K562 (cell line): ENCODE measurements at regions not wholly inside any gene's neighbourhood (a gene's known extent, or its start where the extent isn't known, plus 50 kb on each side); places are given as distances from the start of the nearest gene placed in this dataset.

Experiments
- ATAC-seq: fragments of 200-7000 bp; cut with Tn5 transposase; 3 replicates; pipeline ENCODE4 v1.9.1; 2020; ENCODE audit warnings: moderate library complexity
- BruUV-seq: library from RNA; stranded (reverse); fragments of 400-500 nt; replicated peaks from 2 replicates; lab custom pipeline; 2021; lab: Mats Ljungman, UMichigan
- CTCF ChIA-PET: fragments of 300-600 bp; formaldehyde crosslinking; extraction: SDS; loops from one replicate; lab custom pipeline; 2021; ENCODE audit warnings: low intra/inter-chr PET ratio; lab: Yijun Ruan, JAX
- POLR2A ChIA-PET: fragments of 300-600, 350-650 bp; sonication (Branson Sonifier 250); formaldehyde crosslinking; extraction: SDS; loops from one replicate; lab custom pipeline; 2021; ENCODE audit warnings: antibody characterized with exemption, inconsistent platforms; lab: Yijun Ruan, JAX
- DNase-seq, 4 experiments: peaks; one replicate each; pipeline versions ENCODE4 v3.0.0 to v3.0.0-alpha.2; 2011 to 2018; ENCODE audit warnings: low spot score in 3 of 4, mixed read lengths in 3 of 4; ENCODE audit errors: extremely low read depth in 1 of 4
- FAIRE-seq: peaks from 2 replicates; lab custom pipeline; 2011; peaks lifted over from hg19 to GRCh38; lab: Jason Lieb, UNC
- H2AFZ ChIP-seq: 2 replicates; pipeline ENCODE4 v1.6.0; 2011; ENCODE audit warnings: low read depth, low read length, control low read depth, inconsistent platforms
- H3K27ac ChIP-seq: fragments of 200-600 bp; 3 replicates; pipeline ENCODE4 v1.8.0; 2011; ENCODE audit warnings: low read depth, mild to moderate bottlenecking, control low read depth, inconsistent platforms, low read length, moderate library complexity, mixed read lengths; ENCODE audit errors: extremely low read depth
- H3K27me3 ChIP-seq, 2 experiments: fragments of 300-600 bp in 1 of 2; 2 replicates in 1 of 2; 3 replicates in 1 of 2; pipeline versions ENCODE4 v1.6.0 to v1.8.0; 2011; ENCODE audit warnings: inconsistent platforms in 2 of 2, low read length in 2 of 2, mild to moderate bottlenecking in 1 of 2, mixed read lengths in 1 of 2, moderate library complexity in 1 of 2; ENCODE audit not compliant: control insufficient read depth in 2 of 2, insufficient read depth in 2 of 2
- H3K36me3 ChIP-seq: fragments of 300-600 bp; 3 replicates; pipeline ENCODE4 v1.8.0; 2011; ENCODE audit warnings: mild to moderate bottlenecking, low read length, inconsistent platforms; ENCODE audit not compliant: control insufficient read depth, insufficient read depth
- H3K4me1 ChIP-seq, 2 experiments: fragments of 200-600 bp in 1 of 2; replicated peaks in 1 of 2; 2 replicates in 1 of 2; 3 replicates in 1 of 2; pipeline versions ENCODE4 v1.5.1 to v1.8.0; 2011; ENCODE audit warnings: inconsistent platforms in 2 of 2, low read length in 2 of 2, mild to moderate bottlenecking in 1 of 2, mixed read lengths in 1 of 2, moderate library complexity in 1 of 2; ENCODE audit not compliant: control insufficient read depth in 2 of 2, insufficient read depth in 2 of 2
- H3K4me2 ChIP-seq: 2 replicates; pipeline ENCODE4 v1.6.1; 2011; ENCODE audit warnings: low read length, control low read depth, inconsistent platforms, mixed read lengths; ENCODE audit not compliant: insufficient read depth
- H3K4me3 ChIP-seq: fragments of 200-600 bp; sonication (generic), shearing (Covaris generic); 2 replicates; pipeline ENCODE4 v1.5.1; 2016; ENCODE audit warnings: control low read depth, inconsistent platforms
- H3K79me2 ChIP-seq: fragments of 200-600 bp; 3 replicates; pipeline ENCODE4 v1.8.0; 2011; ENCODE audit warnings: low read length, inconsistent platforms; ENCODE audit not compliant: control insufficient read depth, insufficient read depth
- H3K9ac ChIP-seq, 2 experiments: 2 replicates each; pipeline versions ENCODE4 v1.6.0 to v1.6.1; 2011; ENCODE audit warnings: low read depth in 2 of 2, low read length in 2 of 2, control low read depth in 1 of 2, inconsistent platforms in 1 of 2, mild to moderate bottlenecking in 1 of 2, mixed read lengths in 1 of 2; ENCODE audit not compliant: insufficient read depth in 1 of 2
- H3K9me1 ChIP-seq: one replicate; pipeline ENCODE4 v1.6.0; 2011; ENCODE audit warnings: inconsistent platforms, mild to moderate bottlenecking, low read length, moderate library complexity; ENCODE audit not compliant: control insufficient read depth, insufficient read depth
- H3K9me3 ChIP-seq: replicated peaks from 2 replicates; pipeline ENCODE4 v1.5.1; 2011; ENCODE audit warnings: low read depth, low read length, inconsistent platforms; ENCODE audit not compliant: control insufficient read depth, insufficient read depth
- H4K20me1 ChIP-seq: replicated peaks from 2 replicates; pipeline ENCODE4 v1.6.1; 2011; ENCODE audit warnings: low read length, inconsistent platforms, mixed read lengths; ENCODE audit not compliant: control insufficient read depth, insufficient read depth
- RBM22 ChIP-seq: fragments of 200-400 bp; formaldehyde crosslinking; IDR thresholded peaks from 2 replicates; pipeline ENCODE4 v1.6.1; 2018; ENCODE audit warnings: low read length, low read depth; ENCODE audit not compliant: poor library complexity, severe bottlenecking
- REST ChIP-seq, 2 experiments: fragments of 450-650 bp; formaldehyde crosslinking in 1 of 2; IDR thresholded peaks; 2 replicates each; pipeline versions ENCODE4 v1.4.0 to v1.6.1; 2014 to 2020; ENCODE audit warnings: mild to moderate bottlenecking in 2 of 2, borderline replicate concordance in 1 of 2, low read depth in 1 of 2
- XRCC3 ChIP-seq: fragments of 450-650 bp; IDR thresholded peaks from 2 replicates; pipeline ENCODE4 v1.6.1; 2017; ENCODE audit warnings: mild to moderate bottlenecking, moderate library complexity
- WGBS: fragments of 100-300 bp; shearing (Covaris generic); methylation state at CpG from one replicate; pipeline ENCODE4 v1.1.6; 2016; ENCODE audit warnings: low coverage, mixed read lengths; ENCODE audit not compliant: insufficient coverage; ENCODE audit errors: missing lambda C conversion rate; 5-methylcytosine and 5-hydroxymethylcytosine counted together
- in situ Hi-C: fragments of 300-500 bp; cut with MboI; formaldehyde crosslinking; loops from 4 replicates; pipeline ENCODE4 v1.15.0; 2018; ENCODE audit warnings: inconsistent platforms, mixed read lengths
- intact Hi-C: fragments of 100-400 bp; cut with micrococcal nuclease; formaldehyde crosslinking; loops from 2 replicates; pipeline ENCODE4 v1.14.2; 2022

DNA sequence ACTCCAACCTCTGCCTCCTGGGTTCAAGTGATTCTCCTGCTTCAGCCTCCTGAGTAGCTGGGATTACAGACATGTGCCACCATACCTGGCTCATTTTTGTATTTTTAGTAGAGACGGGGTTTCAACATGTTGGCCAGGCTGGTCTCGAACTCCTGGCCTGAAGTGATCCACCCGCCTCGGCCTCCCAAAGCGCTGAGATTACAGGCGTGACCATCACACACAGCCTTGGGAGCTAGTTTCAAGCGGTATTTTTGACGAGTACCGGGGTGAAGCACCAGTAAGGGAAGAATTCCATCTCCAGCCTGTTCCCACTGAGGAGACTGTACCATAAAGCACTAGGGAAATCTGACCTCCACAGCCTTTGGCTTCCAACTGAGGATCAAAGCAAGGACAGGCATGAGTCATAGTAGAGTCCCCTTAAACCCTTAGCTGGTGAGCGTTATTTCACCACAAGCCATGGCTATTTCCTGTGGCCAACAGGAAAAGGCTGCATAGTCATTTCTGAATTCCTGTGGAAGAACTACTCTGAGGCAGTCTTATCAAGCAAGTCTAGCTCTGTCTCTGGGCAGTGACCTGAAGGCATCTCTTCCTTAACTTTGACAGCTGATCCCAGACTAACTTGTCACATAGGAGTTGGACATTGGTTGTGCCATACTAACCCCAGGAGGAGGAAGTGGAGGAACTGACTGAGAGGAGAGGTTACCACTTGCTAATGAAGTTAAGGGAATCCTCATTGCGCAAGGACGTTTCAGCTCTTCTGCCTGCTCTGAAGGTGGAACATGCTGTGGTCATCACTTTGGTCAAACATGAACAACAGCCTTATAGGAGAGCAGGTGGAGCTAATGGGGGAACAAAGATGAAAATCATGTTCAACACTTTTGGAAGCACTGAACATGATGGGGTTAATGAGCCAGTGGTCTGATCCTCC lies 85.8 kb upstream of the DMRT1 start:
- H3K9ac ChIP-seq: no peak overlapping the region
- ChIA-PET CTCF (no interaction called here), POLR2A (interaction anchor here (0.6 kb wide), 1 partner anchor 62 kb away, joined by 4 read pairs; no protein-coding TSS in a partner anchor)
- H3K36me3 ChIP-seq: no peaks in the 10 kb centered on the region
- no peaks in the 10 kb centered on the region for H3K4me1 ChIP-seq
- FAIRE-seq (no peak), DNase-seq (no peak), ATAC-seq (no peak)
- WGBS: 0% methylated on average over 10 of the region's 12 CpGs
- intact Hi-C loops: no loop called here
- BruUV-seq: no TSS peak
- H3K9me1 ChIP-seq: no peaks in the 10 kb centered on the region
- no peak overlapping the region for H3K4me3 ChIP-seq
- H4K20me1 ChIP-seq: no peaks in the 10 kb centered on the region
- no peak overlapping the region for H3K27ac ChIP-seq
- H2AFZ ChIP-seq: no peak overlapping the region
- TF ChIP-seq XRCC3: no peak
- H3K4me2 ChIP-seq: no peak overlapping the region
- no peaks in the 10 kb centered on the region for H3K9me3 ChIP-seq
- in situ Hi-C loops: loop anchor here (25.0 kb wide), 1 partner anchor 143 kb away; no protein-coding TSS in a partner anchor
- no peaks in the 10 kb centered on the region for H3K79me2 ChIP-seq
- H3K27me3 ChIP-seq: peaks cover 0 to 4% of the 10 kb centered on the region in 2 experiments; a peak in 2 of 5 replicates

- no peaks in the 10 kb centered on the region for H3K79me2 ChIP-seq
- ATAC-seq: peak; percentile 85
- peaks cover 0 to 10% of the 10 kb centered on the region in 2 experiments; a peak in 3 of 5 replicates for H3K27me3 ChIP-seq
- H3K9me1 ChIP-seq: no peaks in the 10 kb centered on the region
- H3K36me3 ChIP-seq: no peaks in the 10 kb centered on the region
- intact Hi-C loops (no loop called here), in situ Hi-C loops (loop anchor here (25.0 kb wide), 1 partner anchor 145 kb away; no protein-coding TSS in a partner anchor)
- FAIRE-seq: no peak
- H4K20me1 ChIP-seq: no peaks in the 10 kb centered on the region
- H3K27ac ChIP-seq: no peak overlapping the region
- POLR2A ChIA-PET: no interaction called here
- no peak overlapping the region for H3K9ac ChIP-seq
- no peak overlapping the region for H3K4me3 ChIP-seq
- no peak overlapping the region for H3K4me2 ChIP-seq
- H3K4me1 ChIP-seq: no peaks in the 10 kb centered on the region
- 0% methylated on average over 8 of the region's 13 CpGs for WGBS
- CTCF ChIA-PET: interaction anchor here (1.0 kb wide), 1 partner anchor 143 kb away, joined by 4 read pairs; no protein-coding TSS in a partner anchor
- peak in 2 of 4 experiments; percentile 10 to 28 for DNase-seq
- BruUV-seq: no TSS peak
- H2AFZ ChIP-seq: no peak overlapping the region
- no peaks in the 10 kb centered on the region for H3K9me3 ChIP-seq
- TF ChIP-seq RBM22: no peak
- peak; percentile 5; the same call in 1 of the 2 replicates for TF ChIP-seq REST (IDR thresholded peaks at IDR 0.05; ENCODE audit: borderline replicate concordance)
- no peak for TF ChIP-seq REST (CRISPR knock-in tag; IDR thresholded peaks at IDR 0.05; ENCODE audit: low read depth)
These were observed 84.1 kb upstream of the DMRT1 start for GRCh38 chr9:757246-757881.
